ENCODE measurements at regions not wholly inside any gene's neighbourhood (a gene's known extent, or its start where the extent isn't known, plus 50 kb on each side); places are given as distances from the start of the nearest gene placed in this dataset.

GRCh38 chr1:103274886-103275285 lies 166.6 kb upstream of the COL11A1 start:
- TF ChIP-seq CTCF (IDR thresholded peaks at IDR 0.05): no peak
- TF ChIP-seq POLR2A (IDR thresholded peaks at IDR 0.05): no peak

Data from uterus (tissue), 2 donors.